IgD-negative memory B cell (primary cell): ENCODE measurements at regions not wholly inside any gene's neighbourhood (a gene's known extent, or its start where the extent isn't known, plus 50 kb on each side); places are given as distances from the start of the nearest gene placed in this dataset.
"Not testable (repeated sequence)": the region's sequence is repeated elsewhere in the genome, so short reads cannot be mapped to it uniquely, and the experiment has no call there.

Experiments used
- H3K27ac Mint-ChIP-seq, 3 donors: one replicate each; pipeline ENCODE4 v1.8.0; 2020 to 2022; ENCODE audit warnings: mild to moderate bottlenecking in 3 of 3, mixed read lengths in 3 of 3, moderate library complexity in 1 of 3
- H3K27me3 Mint-ChIP-seq: one replicate; pipeline ENCODE4 v1.8.0; 2021; ENCODE audit warnings: mixed read lengths
- H3K36me3 Mint-ChIP-seq: one replicate; pipeline ENCODE4 v1.8.0; 2020; ENCODE audit warnings: mild to moderate bottlenecking, mixed read lengths
- H3K4me1 Mint-ChIP-seq, 3 donors: one replicate each; pipeline ENCODE4 v1.8.0; 2020 to 2022; ENCODE audit warnings: mixed read lengths in 3 of 3, mild to moderate bottlenecking in 1 of 3
- H3K4me3 Mint-ChIP-seq, 4 donors: one replicate each; pipeline ENCODE4 v1.8.0; 2020 to 2022; ENCODE audit warnings: mild to moderate bottlenecking in 4 of 4, mixed read lengths in 4 of 4, moderate library complexity in 3 of 4
- H3K9me3 Mint-ChIP-seq, 3 donors: one replicate each; pipeline ENCODE4 v1.8.0; 2020 to 2021; ENCODE audit warnings: mixed read lengths in 3 of 3, mild to moderate bottlenecking in 1 of 3

GRCh38 chr4:138866314-138866713, 149.3 kb upstream of the NOCT start:
- Mint-ChIP-seq H3K4me1 (no peaks in the 10 kb centered on the region), H3K9me3 (no peaks in the 10 kb centered on the region), H3K27ac (no peak overlapping the region), H3K4me3 (no peak overlapping the region), H3K27me3 (no peaks in the 10 kb centered on the region), H3K36me3 (no peaks in the 10 kb centered on the region)

GRCh38 chr4:138865765-138866164, 149.8 kb upstream of the NOCT start:
- Mint-ChIP-seq H3K9me3 (no peaks in the 10 kb centered on the region), H3K27ac (no peak overlapping the region), H3K27me3 (no peaks in the 10 kb centered on the region), H3K4me1 (no peaks in the 10 kb centered on the region), H3K36me3 (no peaks in the 10 kb centered on the region), H3K4me3 (no peak overlapping the region)

GRCh38 chr4:138864961-138865720, 150.4 kb upstream of the NOCT start:
- Mint-ChIP-seq H3K36me3 (no peaks in the 10 kb centered on the region), H3K27me3 (no peaks in the 10 kb centered on the region), H3K9me3 (no peaks in the 10 kb centered on the region), H3K27ac (no peak overlapping the region), H3K4me3 (no peak overlapping the region), H3K4me1 (no peaks in the 10 kb centered on the region)

DNA sequence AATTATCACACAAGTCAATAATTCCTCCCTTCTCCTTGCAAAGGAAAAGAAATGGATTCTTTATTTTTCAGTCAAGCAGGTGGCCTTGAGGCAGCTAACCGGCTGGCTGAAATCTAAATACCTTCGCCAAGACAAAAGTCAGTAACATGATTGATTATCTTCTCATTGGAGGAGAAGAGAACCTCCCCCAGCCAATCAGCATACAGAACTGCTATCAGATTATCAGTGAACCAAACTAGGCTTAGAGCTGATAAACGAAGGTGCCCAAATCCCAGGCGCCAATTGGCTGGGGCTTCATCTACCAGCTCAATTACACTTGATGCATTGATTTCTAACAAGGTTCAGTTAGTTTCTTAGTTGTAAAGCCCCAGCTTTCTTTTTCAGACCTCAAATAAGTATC, 152.4 kb upstream of the NOCT start:
- no peaks in the 10 kb centered on the region for H3K9me3 Mint-ChIP-seq
- H3K27ac Mint-ChIP-seq: no peak overlapping the region
- no peaks in the 10 kb centered on the region for H3K4me1 Mint-ChIP-seq
- peaks cover 2% of the 10 kb centered on the region for H3K27me3 Mint-ChIP-seq
- no peak overlapping the region for H3K4me3 Mint-ChIP-seq
- H3K36me3 Mint-ChIP-seq: no peaks in the 10 kb centered on the region

DNA sequence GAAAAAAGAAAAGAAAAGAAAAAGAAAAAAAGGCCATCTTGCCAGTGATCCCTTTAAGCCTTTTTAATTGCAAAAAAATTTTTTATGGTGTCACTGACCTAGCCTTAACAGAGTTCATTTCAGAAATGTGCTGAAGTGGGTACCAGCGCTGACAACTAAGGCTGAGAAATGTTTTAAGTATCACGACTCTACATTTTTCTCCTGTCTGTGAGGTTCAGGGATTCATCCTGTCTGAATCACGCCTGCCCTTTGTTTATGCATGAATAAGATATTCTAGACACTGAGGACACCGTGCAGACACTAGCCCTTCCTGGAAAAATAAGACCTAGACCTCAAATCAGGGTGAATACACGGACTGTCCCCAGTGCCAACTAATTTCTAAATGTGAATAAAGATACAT, 154.4 kb upstream of the NOCT start:
- no peaks in the 10 kb centered on the region for H3K4me1 Mint-ChIP-seq

DNA sequence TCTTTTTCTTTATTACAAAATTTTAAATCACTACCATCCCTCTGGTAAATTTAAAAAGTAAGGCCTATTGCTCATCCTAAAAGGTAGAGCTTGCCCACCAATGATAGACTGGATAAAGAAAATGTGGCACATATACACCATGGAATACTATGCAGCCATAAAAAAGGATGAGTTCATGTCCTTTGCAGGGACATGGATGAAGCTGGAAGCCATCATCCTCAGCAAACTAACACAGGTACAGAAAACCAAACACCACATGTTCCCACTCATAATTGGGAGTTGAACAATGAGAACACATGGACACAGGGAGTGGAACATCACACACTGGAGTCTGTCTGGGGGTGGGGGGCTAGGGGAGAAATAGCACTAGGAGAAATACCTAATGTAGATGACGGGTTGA, 155.2 kb upstream of the NOCT start:
- H3K27ac Mint-ChIP-seq, H3K4me1 Mint-ChIP-seq, H3K4me3 Mint-ChIP-seq, H3K27me3 Mint-ChIP-seq, H3K9me3 Mint-ChIP-seq, H3K36me3 Mint-ChIP-seq: not testable (repeated sequence)

More for the DNA sequence above, 154.4 kb upstream of the NOCT start:
- H3K27ac Mint-ChIP-seq: no peak overlapping the region
- H3K36me3 Mint-ChIP-seq: no peaks in the 10 kb centered on the region
- no peaks in the 10 kb centered on the region for H3K9me3 Mint-ChIP-seq
- H3K4me3 Mint-ChIP-seq: no peak overlapping the region
- peaks cover 2% of the 10 kb centered on the region for H3K27me3 Mint-ChIP-seq

DNA sequence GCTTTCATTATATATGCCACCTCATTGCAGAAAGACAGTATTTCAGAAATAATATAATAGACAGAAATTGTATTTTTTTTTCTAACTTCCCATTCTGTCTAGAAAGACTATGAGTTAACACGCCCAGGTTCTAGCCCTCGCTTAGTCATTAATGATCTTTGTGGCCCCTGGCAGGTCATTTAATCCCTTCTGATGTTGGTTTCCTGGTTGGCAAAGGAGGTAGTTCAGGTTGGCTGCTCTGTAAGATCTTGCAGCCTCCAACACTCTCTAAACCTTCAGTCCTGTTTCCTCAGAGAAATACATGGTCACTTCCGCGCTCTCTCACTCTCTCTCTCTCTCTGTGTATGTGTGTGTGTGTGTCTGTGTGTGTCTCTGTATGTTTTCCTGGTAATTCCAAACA, 156.3 kb upstream of the NOCT start:
- Mint-ChIP-seq H3K27ac (no peak overlapping the region), H3K9me3 (no peaks in the 10 kb centered on the region), H3K36me3 (no peaks in the 10 kb centered on the region), H3K4me3 (no peak overlapping the region), H3K4me1 (no peaks in the 10 kb centered on the region), H3K27me3 (peaks cover 8% of the 10 kb centered on the region)

GRCh38 chr4:138858419-138858818, 157.2 kb upstream of the NOCT start:
- H3K27ac Mint-ChIP-seq: no peak overlapping the region
- H3K4me1 Mint-ChIP-seq: no peaks in the 10 kb centered on the region
- H3K27me3 Mint-ChIP-seq: peaks cover 8% of the 10 kb centered on the region
- no peaks in the 10 kb centered on the region for H3K9me3 Mint-ChIP-seq
- no peaks in the 10 kb centered on the region for H3K36me3 Mint-ChIP-seq
- H3K4me3 Mint-ChIP-seq: no peak overlapping the region

DNA sequence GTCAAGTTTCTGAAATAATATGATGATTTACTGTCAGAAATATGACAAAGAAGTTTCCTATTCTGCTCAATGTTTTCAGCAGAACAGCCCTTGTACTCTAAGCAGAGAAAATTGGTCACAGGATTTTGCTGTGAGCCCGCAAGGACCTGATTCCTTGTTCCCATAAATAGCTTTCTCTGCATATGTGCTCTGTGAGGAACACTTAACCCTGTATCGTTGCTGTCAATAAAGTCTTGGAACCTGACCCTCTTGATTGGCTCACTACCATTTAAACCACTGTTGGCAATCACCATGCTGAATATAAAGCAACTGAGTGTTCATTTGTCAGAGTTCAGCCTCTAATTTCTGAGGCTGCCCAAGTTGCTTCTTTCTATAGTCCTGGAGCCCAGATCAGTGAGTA, 158.2 kb upstream of the NOCT start:
- H3K4me3 Mint-ChIP-seq: no peak overlapping the region
- H3K4me1 Mint-ChIP-seq: no peaks in the 10 kb centered on the region
- H3K9me3 Mint-ChIP-seq: no peaks in the 10 kb centered on the region
- H3K36me3 Mint-ChIP-seq: no peaks in the 10 kb centered on the region
- peaks cover 8% of the 10 kb centered on the region for H3K27me3 Mint-ChIP-seq
- no peak overlapping the region for H3K27ac Mint-ChIP-seq

DNA sequence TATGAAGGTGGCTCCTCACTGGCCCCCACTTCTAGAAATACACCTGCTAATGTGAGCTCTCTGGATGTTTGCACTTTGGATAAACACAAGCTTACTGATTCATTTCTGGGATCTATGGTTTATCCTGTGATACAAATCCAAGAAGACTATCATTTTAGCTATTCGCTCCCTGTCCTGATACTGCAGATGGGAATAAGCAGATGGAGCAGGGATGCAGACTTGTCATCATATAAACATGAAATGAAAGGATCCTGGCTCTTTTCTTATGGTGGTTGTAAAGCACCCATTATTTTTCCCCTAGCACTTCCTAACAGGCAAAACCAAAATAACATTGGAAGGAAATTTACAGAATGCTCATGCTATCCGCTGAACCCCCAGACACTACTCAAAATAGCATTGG, 162.9 kb upstream of the NOCT start:
- H3K9me3 Mint-ChIP-seq: peaks cover 0 to 2% (median 0%) of the 10 kb centered on the region in 3 donors
- H3K27me3 Mint-ChIP-seq: peaks cover 6% of the 10 kb centered on the region
- peaks cover 0 to 2% (median 0%) of the 10 kb centered on the region in 3 donors for H3K4me1 Mint-ChIP-seq
- H3K36me3 Mint-ChIP-seq: no peaks in the 10 kb centered on the region
- H3K27ac Mint-ChIP-seq: no peak overlapping the region
- H3K4me3 Mint-ChIP-seq: no peak overlapping the region

DNA sequence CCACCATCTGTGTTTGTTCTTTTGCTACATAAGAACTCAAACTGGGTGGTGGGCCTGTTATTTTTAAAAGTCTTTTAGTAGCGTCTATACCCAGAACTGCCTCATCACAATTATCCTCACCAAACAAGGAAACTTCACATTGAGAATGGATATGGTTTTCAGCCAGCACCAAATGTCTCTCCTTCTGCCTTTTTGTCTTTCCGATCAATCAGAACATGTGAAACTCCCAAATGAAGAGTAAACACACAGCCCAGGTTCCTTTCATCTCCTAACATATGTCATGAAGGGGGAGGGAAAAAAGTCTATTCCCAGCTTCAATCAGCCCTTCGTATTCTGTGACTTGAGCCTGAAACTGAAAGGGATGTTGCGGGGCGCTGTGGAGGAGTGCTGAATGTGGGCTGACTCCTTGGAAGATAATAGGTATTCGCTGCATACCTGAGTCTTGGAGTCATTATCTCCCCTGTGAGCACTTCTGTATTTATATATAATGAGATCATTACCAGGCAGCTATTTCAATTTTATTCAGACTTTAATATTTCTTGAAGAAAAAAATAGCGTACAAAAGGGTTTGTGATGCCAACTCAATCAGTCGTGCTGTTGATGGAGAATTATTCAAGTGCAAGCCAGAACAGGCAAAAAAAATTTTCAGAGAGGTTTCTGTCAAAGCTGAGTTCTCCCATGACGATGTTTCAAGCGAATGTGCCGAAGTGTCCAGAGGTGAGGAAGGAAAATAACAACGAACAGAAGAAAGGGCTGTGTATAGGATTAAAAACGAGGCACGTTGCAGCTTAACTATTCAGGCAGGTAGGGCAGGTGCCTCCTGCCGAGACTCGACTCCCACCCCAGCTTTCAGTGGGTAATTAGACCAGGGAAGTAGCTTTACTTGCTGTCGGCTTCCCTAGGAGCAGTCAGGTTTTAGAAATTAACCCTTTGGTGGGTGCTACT, 163.9 kb upstream of the NOCT start:
- H3K36me3 Mint-ChIP-seq: no peaks in the 10 kb centered on the region
- peaks cover 0 to 2% (median 0%) of the 10 kb centered on the region in 3 donors for H3K4me1 Mint-ChIP-seq
- H3K9me3 Mint-ChIP-seq: peaks cover 0 to 2% (median 2%) of the 10 kb centered on the region in 3 donors
- H3K27ac Mint-ChIP-seq: no peak overlapping the region
- peaks cover 6% of the 10 kb centered on the region for H3K27me3 Mint-ChIP-seq
- H3K4me3 Mint-ChIP-seq: peak overlapping the region in 1 of 4 donors; percentile 51

- no peaks in the 10 kb centered on the region for H3K36me3 Mint-ChIP-seq
- H3K27me3 Mint-ChIP-seq: no peaks in the 10 kb centered on the region
- H3K9me3 Mint-ChIP-seq: peaks cover 0 to 2% (median 2%) of the 10 kb centered on the region in 3 donors
- no peak overlapping the region for H3K27ac Mint-ChIP-seq
- H3K4me3 Mint-ChIP-seq: no peak overlapping the region
- H3K4me1 Mint-ChIP-seq: no peaks in the 10 kb centered on the region
Observed at GRCh38 chr4:138845664-138846063, 169.9 kb upstream of the NOCT start.

GRCh38 chr4:138845054-138845453, 170.5 kb upstream of the NOCT start:
- Mint-ChIP-seq H3K4me1 (no peaks in the 10 kb centered on the region), H3K27ac (no peak overlapping the region), H3K27me3 (no peaks in the 10 kb centered on the region), H3K36me3 (no peaks in the 10 kb centered on the region), H3K4me3 (no peak overlapping the region), H3K9me3 (peaks cover 0 to 2% (median 2%) of the 10 kb centered on the region in 3 donors)

DNA sequence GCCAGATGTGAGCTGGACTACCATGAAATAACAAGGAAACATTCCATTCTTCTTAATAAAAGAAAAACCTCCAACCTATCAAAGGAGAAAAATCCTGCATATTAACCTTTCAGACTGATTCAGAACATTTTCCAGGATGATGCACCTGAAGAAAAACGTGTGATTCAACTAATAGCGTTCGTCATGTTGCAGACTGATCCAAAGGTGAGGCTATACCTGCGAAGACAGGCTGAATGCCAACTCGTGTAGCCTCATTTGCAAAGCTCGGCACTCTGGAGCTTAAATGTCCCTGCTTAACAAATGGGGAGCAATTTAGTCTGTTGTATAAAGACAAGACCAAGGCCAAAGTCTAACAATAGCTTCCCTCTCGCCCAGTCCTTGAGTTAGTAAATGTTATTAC, 172.0 kb upstream of the NOCT start:
- Mint-ChIP-seq H3K4me3 (no peak overlapping the region), H3K27ac (no peak overlapping the region), H3K4me1 (no peaks in the 10 kb centered on the region), H3K27me3 (no peaks in the 10 kb centered on the region), H3K36me3 (no peaks in the 10 kb centered on the region), H3K9me3 (peaks cover 0 to 2% (median 2%) of the 10 kb centered on the region in 3 donors)

GRCh38 chr4:138841343-138841742, 174.2 kb upstream of the NOCT start:
- Mint-ChIP-seq H3K36me3 (peaks cover 2% of the 10 kb centered on the region), H3K27me3 (peaks cover 1% of the 10 kb centered on the region), H3K4me1 (no peaks in the 10 kb centered on the region), H3K4me3 (no peak overlapping the region), H3K27ac (no peak overlapping the region), H3K9me3 (no peaks in the 10 kb centered on the region)
